ENCODE measurements at regions not wholly inside any gene's neighbourhood (a gene's known extent, or its start where the extent isn't known, plus 50 kb on each side); places are given as distances from the start of the nearest gene placed in this dataset.

- TF ChIP-seq FOXP2 (optimal IDR thresholded peaks at IDR 0.05; ENCODE audit: borderline replicate concordance, extremely low read depth, extremely low read length, insufficient read depth) (no peak), POLR2AphosphoS5 (IDR thresholded peaks at IDR 0.05; ENCODE audit: low read depth, low read length) (no peak), SIN3A (IDR thresholded peaks at IDR 0.05; ENCODE audit: borderline replicate concordance, insufficient read depth, low read length) (no peak), TAF1 (IDR thresholded peaks at IDR 0.05; ENCODE audit: borderline replicate concordance, insufficient read depth, low read length) (no peak), REST (IDR thresholded peaks at IDR 0.05; ENCODE audit: insufficient read depth in 1 of 2, low read depth in 2 of 2, low read length in 2 of 2) (no peak)
These were observed 255.9 kb upstream of the TET2 start for GRCh38 chr4:104890598-104891275.

GRCh38 chr4:104896660-104897645 is 249.7 kb upstream of the TET2 start:
- no peak for TF ChIP-seq FOXP2 (optimal IDR thresholded peaks at IDR 0.05; ENCODE audit: borderline replicate concordance, extremely low read depth, extremely low read length, insufficient read depth)
- TF ChIP-seq TAF1 (IDR thresholded peaks at IDR 0.05; ENCODE audit: borderline replicate concordance, insufficient read depth, low read length): no peak
- no peak for TF ChIP-seq REST (IDR thresholded peaks at IDR 0.05; ENCODE audit: insufficient read depth in 1 of 2, low read depth in 2 of 2, low read length in 2 of 2)
- no peak for TF ChIP-seq SIN3A (IDR thresholded peaks at IDR 0.05; ENCODE audit: borderline replicate concordance, insufficient read depth, low read length)
- no peak for TF ChIP-seq POLR2AphosphoS5 (IDR thresholded peaks at IDR 0.05; ENCODE audit: low read depth, low read length)

- TF ChIP-seq POLR2AphosphoS5 (IDR thresholded peaks at IDR 0.05; ENCODE audit: low read depth, low read length) (no peak), TAF1 (IDR thresholded peaks at IDR 0.05; ENCODE audit: borderline replicate concordance, insufficient read depth, low read length) (no peak), FOXP2 (optimal IDR thresholded peaks at IDR 0.05; ENCODE audit: borderline replicate concordance, extremely low read depth, extremely low read length, insufficient read depth) (no peak), SIN3A (IDR thresholded peaks at IDR 0.05; ENCODE audit: borderline replicate concordance, insufficient read depth, low read length) (no peak), REST (IDR thresholded peaks at IDR 0.05; ENCODE audit: insufficient read depth in 1 of 2, low read depth in 2 of 2, low read length in 2 of 2) (no peak)
These were observed 246.8 kb upstream of the TET2 start for GRCh38 chr4:104899863-104900262.

- TF ChIP-seq REST (IDR thresholded peaks at IDR 0.05; ENCODE audit: insufficient read depth in 1 of 2, low read depth in 2 of 2, low read length in 2 of 2) (no peak), SIN3A (IDR thresholded peaks at IDR 0.05; ENCODE audit: borderline replicate concordance, insufficient read depth, low read length) (no peak), POLR2AphosphoS5 (IDR thresholded peaks at IDR 0.05; ENCODE audit: low read depth, low read length) (no peak), TAF1 (IDR thresholded peaks at IDR 0.05; ENCODE audit: borderline replicate concordance, insufficient read depth, low read length) (no peak), FOXP2 (optimal IDR thresholded peaks at IDR 0.05; ENCODE audit: borderline replicate concordance, extremely low read depth, extremely low read length, insufficient read depth) (no peak)
These were observed 245.2 kb upstream of the TET2 start for GRCh38 chr4:104901438-104901837.

Measured in PFSK-1 (cell line).